Common myeloid progenitor, CD34-positive (primary cell): ENCODE measurements at regions not wholly inside any gene's neighbourhood (a gene's known extent, or its start where the extent isn't known, plus 50 kb on each side); places are given as distances from the start of the nearest gene placed in this dataset.

Experiments used
- CTCF ChIA-PET: fragments of 350-600 bp; sonication (Branson Sonifier 250); formaldehyde crosslinking; loops from one replicate; lab custom pipeline; 2021; ENCODE audit warnings: antibody characterized with exemption; lab: Charles Lee
- POLR2A ChIA-PET: fragments of 350-600 bp; sonication (Branson Sonifier 250); formaldehyde crosslinking; loops from one replicate; lab custom pipeline; 2021; ENCODE audit warnings: antibody characterized with exemption; lab: Charles Lee
- DNase-seq, 3 donors: peaks; one replicate each; pipeline versions ENCODE4 v3.0.0 to v3.0.0-alpha.2; 2013
- H3K27ac ChIP-seq, 2 experiments: 1 replicate in 1 of 2; 2 replicates in 1 of 2; pipeline ENCODE4 v1.7.0; 2013; ENCODE audit warnings: inconsistent platforms in 2 of 2, low read length in 2 of 2, mild to moderate bottlenecking in 2 of 2, low read depth in 1 of 2, moderate library complexity in 1 of 2; ENCODE audit not compliant: severe bottlenecking in 2 of 2, insufficient read depth in 1 of 2, poor library complexity in 1 of 2
- H3K27me3 ChIP-seq, 5 experiments: replicated peaks in 2 of 5; 1 replicate in 3 of 5; 2 replicates in 2 of 5; pipeline versions ENCODE4 v1.6.1 to v1.7.0; 2013; ENCODE audit warnings: low read length in 4 of 5, mild to moderate bottlenecking in 2 of 5, moderate library complexity in 2 of 5, inconsistent platforms in 1 of 5; ENCODE audit not compliant: insufficient read depth in 5 of 5, control insufficient read depth in 4 of 5
- H3K36me3 ChIP-seq, 4 experiments: 1 replicate in 2 of 4; 2 replicates in 2 of 4; pipeline versions ENCODE4 v1.6.1 to v1.7.0; 2013; ENCODE audit warnings: low read length in 3 of 4, control low read depth in 1 of 4, mild to moderate bottlenecking in 1 of 4; ENCODE audit not compliant: control insufficient read depth in 4 of 4, insufficient read depth in 4 of 4
- H3K4me1 ChIP-seq, 4 experiments: 1 replicate in 3 of 4; 2 replicates in 1 of 4; pipeline versions ENCODE4 v1.6.1 to v1.7.1; 2013; ENCODE audit warnings: low read length in 3 of 4, mild to moderate bottlenecking in 3 of 4, control low read depth in 1 of 4, inconsistent platforms in 1 of 4, moderate library complexity in 1 of 4; ENCODE audit not compliant: control insufficient read depth in 4 of 4, insufficient read depth in 4 of 4; ENCODE audit errors: control extremely low read depth in 1 of 4
- H3K4me3 ChIP-seq, 7 experiments: 1 replicate in 4 of 7; 2 replicates in 3 of 7; pipeline versions ENCODE4 v1.5.1 to v1.7.0; 2013; ENCODE audit warnings: mild to moderate bottlenecking in 7 of 7, low read length in 6 of 7, moderate library complexity in 6 of 7, inconsistent platforms in 2 of 7, low read depth in 2 of 7, control low read depth in 1 of 7; ENCODE audit not compliant: insufficient read depth in 4 of 7, control insufficient read depth in 1 of 7; ENCODE audit errors: extremely low read depth in 1 of 7
- H3K9me3 ChIP-seq, 5 experiments: 1 replicate in 4 of 5; 2 replicates in 1 of 5; pipeline versions ENCODE4 v1.6.1 to v1.7.1; 2013; ENCODE audit warnings: low read length in 4 of 5, mild to moderate bottlenecking in 2 of 5, inconsistent platforms in 1 of 5, low read depth in 1 of 5, moderate library complexity in 1 of 5; ENCODE audit not compliant: control insufficient read depth in 4 of 5, insufficient read depth in 2 of 5; ENCODE audit errors: control extremely low read depth in 1 of 5
- WGBS: methylation state at CpG from one replicate; pipeline ENCODE4 v1.1.5; 2013; ENCODE audit not compliant: insufficient coverage; 5-methylcytosine and 5-hydroxymethylcytosine counted together

GRCh38 chr1:61536174-61537108, 188.5 kb downstream of the TM2D1 start:
- Histone ChIP-seq H3K9me3 (no peaks in the 10 kb centered on the region), H3K4me1 (no peaks in the 10 kb centered on the region), H3K27ac (no peak overlapping the region), H3K27me3 (no peaks in the 10 kb centered on the region), H3K36me3 (no peaks in the 10 kb centered on the region), H3K4me3 (no peak overlapping the region)
- no CpG with 5 or more reads among the region's 3 CpGs for WGBS
- POLR2A ChIA-PET = no interaction called here
- CTCF ChIA-PET = no interaction called here
- no peak for DNase-seq

DNA sequence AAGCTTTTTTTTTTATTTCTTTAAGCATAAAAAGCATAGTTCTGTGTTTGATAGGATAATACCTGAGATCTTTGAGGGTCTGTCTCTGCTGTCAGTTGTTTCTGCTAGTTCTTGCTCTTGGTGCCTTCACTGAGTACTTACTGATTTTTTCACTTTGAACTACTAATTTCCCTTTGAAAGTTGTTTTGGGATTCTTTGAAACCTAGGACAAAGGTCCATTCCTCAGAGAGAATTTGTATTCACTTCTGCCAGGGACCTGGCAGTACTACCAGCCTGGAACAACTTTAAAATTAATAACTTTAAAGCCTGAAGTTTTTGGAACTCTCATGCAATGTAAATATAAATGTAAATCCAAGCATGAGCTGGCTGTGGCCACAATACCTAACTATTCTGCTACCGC, 190.1 kb downstream of the TM2D1 start:
- ChIA-PET POLR2A (no interaction called here), CTCF (no interaction called here)
- DNase-seq = no peak
- Histone ChIP-seq H3K36me3 (no peaks in the 10 kb centered on the region), H3K27me3 (no peaks in the 10 kb centered on the region), H3K4me1 (no peaks in the 10 kb centered on the region), H3K4me3 (no peak overlapping the region), H3K27ac (no peak overlapping the region), H3K9me3 (no peaks in the 10 kb centered on the region)
- WGBS = no CpG with 5 or more reads among the region's 1 CpG

GRCh38 chr1:61533546-61533945, 191.4 kb downstream of the TM2D1 start:
- no CpG with 5 or more reads among the region's 1 CpG for WGBS
- ChIA-PET CTCF (no interaction called here), POLR2A (no interaction called here)
- no peak for DNase-seq
- Histone ChIP-seq H3K4me3 (no peak overlapping the region), H3K27ac (no peak overlapping the region), H3K27me3 (no peaks in the 10 kb centered on the region), H3K36me3 (no peaks in the 10 kb centered on the region), H3K4me1 (no peaks in the 10 kb centered on the region), H3K9me3 (no peaks in the 10 kb centered on the region)

GRCh38 chr1:61531716-61532115, 193.2 kb downstream of the TM2D1 start:
- ChIA-PET POLR2A (no interaction called here), CTCF (interaction anchor here (0.6 kb wide), 1 partner anchor 120 kb away, joined by 4 read pairs; no protein-coding TSS in a partner anchor)
- Histone ChIP-seq H3K9me3 (no peaks in the 10 kb centered on the region), H3K4me3 (no peak overlapping the region), H3K27ac (no peak overlapping the region), H3K36me3 (no peaks in the 10 kb centered on the region), H3K27me3 (no peaks in the 10 kb centered on the region), H3K4me1 (no peaks in the 10 kb centered on the region)
- WGBS = 92% methylated on average over 1 of the region's 2 CpGs
- no peak for DNase-seq

GRCh38 chr1:61523893-61524605, 200.9 kb downstream of the TM2D1 start:
- Histone ChIP-seq H3K36me3 (no peaks in the 10 kb centered on the region), H3K9me3 (no peaks in the 10 kb centered on the region), H3K27ac (no peak overlapping the region), H3K4me1 (no peaks in the 10 kb centered on the region), H3K4me3 (no peak overlapping the region), H3K27me3 (no peaks in the 10 kb centered on the region)
- POLR2A ChIA-PET = no interaction called here
- DNase-seq = peak in 2 of 3 donors; percentile 10 to 24
- no CpG with 5 or more reads among the region's 1 CpG for WGBS
- CTCF ChIA-PET = interaction anchor here (0.7 to 1.4 kb wide), 3 partner anchors 11 to 33 kb away, joined by 3 read pairs; no protein-coding TSS in a partner anchor

- ChIA-PET POLR2A (no interaction called here), CTCF (interaction anchor here (1.2 to 1.4 kb wide), 2 partner anchors 10 to 11 kb away, joined by 3 read pairs; no protein-coding TSS in a partner anchor)
- no peak overlapping the region for H3K4me3 ChIP-seq
- H3K27me3 ChIP-seq = no peaks in the 10 kb centered on the region
- WGBS = 100% methylated on average over 1 of the region's 1 CpG
- DNase-seq = no peak
- H3K27ac ChIP-seq = no peak overlapping the region
- no peaks in the 10 kb centered on the region for H3K9me3 ChIP-seq
- no peaks in the 10 kb centered on the region for H3K36me3 ChIP-seq
- H3K4me1 ChIP-seq = no peaks in the 10 kb centered on the region
These were observed 201.7 kb downstream of the TM2D1 start for GRCh38 chr1:61523229-61523628.

- DNase-seq = no peak
- ChIA-PET POLR2A (no interaction called here), CTCF (no interaction called here)
These were observed 204.5 kb downstream of the TM2D1 start for GRCh38 chr1:61520401-61520800.

More at GRCh38 chr1:61520401-61520800, 204.5 kb downstream of the TM2D1 start:
- Histone ChIP-seq H3K36me3 (no peaks in the 10 kb centered on the region), H3K4me1 (no peaks in the 10 kb centered on the region), H3K4me3 (no peak overlapping the region), H3K27ac (no peak overlapping the region), H3K27me3 (no peaks in the 10 kb centered on the region), H3K9me3 (no peaks in the 10 kb centered on the region)
